HepG2 (cell line): ENCODE measurements at regions not wholly inside any gene's neighbourhood (a gene's known extent, or its start where the extent isn't known, plus 50 kb on each side); places are given as distances from the start of the nearest gene placed in this dataset.

Source experiments
- ATAC-seq: fragments of 200-7000 bp; cut with Tn5 transposase; 3 replicates; pipeline ENCODE4 v1.9.1; 2020; ENCODE audit warnings: mild to moderate bottlenecking, moderate library complexity
- BruUV-seq: library from RNA; stranded (reverse); fragments of 400-500 nt; replicated peaks from 2 replicates; lab custom pipeline; 2021; lab: Mats Ljungman, UMichigan
- CTCF ChIA-PET: fragments of 300-600 bp; formaldehyde crosslinking; extraction: SDS; loops from one replicate; lab custom pipeline; 2021; ENCODE audit warnings: low total read pairs, inconsistent platforms, low intra/inter-chr PET ratio; lab: Yijun Ruan, JAX
- POLR2A ChIA-PET: fragments of 350-600 bp; sonication (Branson Sonifier 250); formaldehyde crosslinking; loops from one replicate; lab custom pipeline; 2020; ENCODE audit warnings: antibody characterized with exemption, inconsistent platforms; lab: Yijun Ruan, JAX
- DNase-seq: peaks from one replicate; pipeline ENCODE4 v3.0.0-alpha.2; 2015; ENCODE audit warnings: low spot score
- FAIRE-seq: peaks from 3 replicates; lab custom pipeline; 2011; peaks lifted over from hg19 to GRCh38; lab: Jason Lieb, UNC
- H2AFZ ChIP-seq: one replicate; pipeline ENCODE4 v1.6.1; 2011; ENCODE audit warnings: low read length, inconsistent platforms
- H3K27ac ChIP-seq: fragments of 300-600 bp; 3 replicates; pipeline ENCODE4 v1.8.0; 2011; ENCODE audit warnings: mixed run types, mild to moderate bottlenecking, mixed read lengths, low read length, inconsistent platforms; ENCODE audit not compliant: insufficient read depth; ENCODE audit errors: extremely low read length
- H3K27me3 ChIP-seq, 2 experiments: fragments of 200-600 bp in 1 of 2; 2 replicates in 1 of 2; 3 replicates in 1 of 2; pipeline versions ENCODE4 v1.6.0 to v1.8.0; 2011; ENCODE audit warnings: low read length in 2 of 2, mild to moderate bottlenecking in 2 of 2, moderate library complexity in 2 of 2, inconsistent platforms in 1 of 2; ENCODE audit not compliant: insufficient read depth in 2 of 2, control insufficient read depth in 1 of 2
- H3K36me3 ChIP-seq, 2 experiments: fragments of 200-600 bp in 1 of 2; replicated peaks in 1 of 2; 2 replicates in 1 of 2; 3 replicates in 1 of 2; pipeline versions ENCODE4 v1.5.1 to v1.8.0; 2011; ENCODE audit warnings: low read length in 2 of 2, inconsistent platforms in 1 of 2; ENCODE audit not compliant: insufficient read depth in 2 of 2, control insufficient read depth in 1 of 2
- H3K4me1 ChIP-seq: 2 replicates; pipeline ENCODE4 v1.5.1; 2012; ENCODE audit warnings: low read length, inconsistent platforms; ENCODE audit not compliant: insufficient read depth
- H3K4me2 ChIP-seq: 2 replicates; pipeline ENCODE4 v1.6.0; 2011; ENCODE audit warnings: low read depth, low read length, inconsistent platforms
- H3K4me3 ChIP-seq, 3 experiments: fragments of 200-600 bp in 1 of 3; sonication (generic), shearing (Covaris generic) in 1 of 3; replicated peaks in 1 of 3; 2 replicates each; pipeline ENCODE4 v1.5.1; 2011 to 2016; ENCODE audit warnings: low read length in 3 of 3, inconsistent platforms in 2 of 3, low read depth in 2 of 3, mild to moderate bottlenecking in 2 of 3, control low read depth in 1 of 3, mixed read lengths in 1 of 3; ENCODE audit not compliant: insufficient read depth in 1 of 3
- H3K79me2 ChIP-seq: one replicate; pipeline ENCODE4 v1.6.1; 2011; ENCODE audit warnings: low read length, inconsistent platforms; ENCODE audit not compliant: insufficient read depth
- H3K9ac ChIP-seq: 2 replicates; pipeline ENCODE4 v1.6.0; 2011; ENCODE audit warnings: mild to moderate bottlenecking, low read depth, low read length, inconsistent platforms; ENCODE audit not compliant: insufficient read depth
- H3K9me3 ChIP-seq: 2 replicates; pipeline ENCODE4 v1.5.1; 2012; ENCODE audit warnings: mild to moderate bottlenecking, low read length
- H4K20me1 ChIP-seq: 2 replicates; pipeline ENCODE4 v1.6.0; 2011; ENCODE audit warnings: inconsistent platforms, mild to moderate bottlenecking, low read length, moderate library complexity; ENCODE audit not compliant: insufficient read depth
- CREBL2 ChIP-seq: sonication (generic); formaldehyde crosslinking; IDR thresholded peaks from 2 replicates; pipeline ENCODE4 v1.8.1; 2023; ENCODE audit warnings: missing genetic modification reagents, mild to moderate bottlenecking, borderline replicate concordance
- RBAK ChIP-seq: sonication (generic); formaldehyde crosslinking; IDR thresholded peaks from 2 replicates; pipeline ENCODE4 v1.5.1; 2020; ENCODE audit warnings: mild to moderate bottlenecking, missing genetic modification reagents
- SALL2 ChIP-seq: sonication (generic); formaldehyde crosslinking; IDR thresholded peaks from 2 replicates; pipeline ENCODE4 v1.8.1; 2023; ENCODE audit warnings: mild to moderate bottlenecking, missing genetic modification reagents, inconsistent platforms
- WGBS: methylation state at CpG from one replicate; pipeline ENCODE4 v1.1.6; 2017; ENCODE audit warnings: low lambda C conversion rate; 5-methylcytosine and 5-hydroxymethylcytosine counted together
- in situ Hi-C: cut with HindIII; loops from 2 replicates; pipeline ENCODE4 v1.10.0; 2017; ENCODE audit warnings: low pct_unique_long_range_greater_than_20kb; ENCODE audit not compliant: extremely low pct_ligation_motif_present
- intact Hi-C: fragments of 100-400 bp; cut with micrococcal nuclease; formaldehyde crosslinking; loops from one replicate; pipeline ENCODE4 v1.10.0; 2022; ENCODE audit not compliant: unreplicated experiment
- TF ChIP-seq, protein P1 (sequence below): sonication (generic); formaldehyde crosslinking; IDR thresholded peaks from 2 replicates; pipeline ENCODE4 v1.8.0; 2022; ENCODE audit warnings: mild to moderate bottlenecking, missing genetic modification reagents, borderline replicate concordance
- TF ChIP-seq, protein P2 (sequence below): sonication (generic); formaldehyde crosslinking; IDR thresholded peaks from 2 replicates; pipeline ENCODE4 v1.5.0; 2020; ENCODE audit warnings: mild to moderate bottlenecking, missing genetic modification reagents

DNA sequence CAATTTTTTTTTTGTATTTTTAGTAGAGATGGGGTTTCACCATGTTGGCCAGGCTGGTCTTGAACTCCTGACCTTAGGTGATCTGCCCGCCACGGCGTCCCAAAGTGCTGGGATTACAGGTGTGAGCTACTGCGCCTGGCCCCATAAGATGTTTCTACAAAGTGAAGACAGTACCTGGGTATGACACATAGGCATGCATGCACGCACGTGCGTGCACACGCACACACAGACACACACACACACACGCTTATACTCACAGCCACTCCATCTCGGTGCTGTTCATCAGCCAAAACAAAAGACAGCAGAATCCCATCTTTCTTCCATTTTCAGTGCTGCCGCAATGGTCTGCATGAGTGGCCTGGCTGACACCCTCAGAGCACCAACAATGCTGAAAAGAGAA lies 63.9 kb downstream of the VCPKMT start:
- no peak overlapping the region for H3K4me3 ChIP-seq
- H3K9me3 ChIP-seq, result no peaks in the 10 kb centered on the region
- TF ChIP-seq, protein P1, sequence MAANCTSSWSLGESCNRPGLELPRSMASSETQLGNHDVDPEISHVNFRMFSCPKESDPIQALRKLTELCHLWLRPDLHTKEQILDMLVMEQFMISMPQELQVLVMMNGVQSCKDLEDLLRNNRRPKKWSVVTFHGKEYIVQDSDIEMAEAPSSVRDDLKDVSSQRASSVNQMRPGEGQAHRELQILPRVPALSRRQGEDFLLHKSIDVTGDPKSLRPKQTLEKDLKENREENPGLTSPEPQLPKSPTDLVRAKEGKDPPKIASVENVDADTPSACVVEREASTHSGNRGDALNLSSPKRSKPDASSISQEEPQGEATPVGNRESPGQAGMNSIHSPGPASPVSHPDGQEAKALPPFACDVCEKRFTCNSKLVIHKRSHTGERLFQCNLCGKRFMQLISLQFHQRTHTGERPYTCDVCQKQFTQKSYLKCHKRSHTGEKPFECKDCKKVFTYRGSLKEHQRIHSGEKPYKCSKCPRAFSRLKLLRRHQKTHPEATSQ (CRISPR knock-in tag), result no peak
- TF ChIP-seq SALL2 (CRISPR knock-in tag), result no peak
- TF ChIP-seq CREBL2 (CRISPR knock-in tag), result no peak
- TF ChIP-seq, protein P2, sequence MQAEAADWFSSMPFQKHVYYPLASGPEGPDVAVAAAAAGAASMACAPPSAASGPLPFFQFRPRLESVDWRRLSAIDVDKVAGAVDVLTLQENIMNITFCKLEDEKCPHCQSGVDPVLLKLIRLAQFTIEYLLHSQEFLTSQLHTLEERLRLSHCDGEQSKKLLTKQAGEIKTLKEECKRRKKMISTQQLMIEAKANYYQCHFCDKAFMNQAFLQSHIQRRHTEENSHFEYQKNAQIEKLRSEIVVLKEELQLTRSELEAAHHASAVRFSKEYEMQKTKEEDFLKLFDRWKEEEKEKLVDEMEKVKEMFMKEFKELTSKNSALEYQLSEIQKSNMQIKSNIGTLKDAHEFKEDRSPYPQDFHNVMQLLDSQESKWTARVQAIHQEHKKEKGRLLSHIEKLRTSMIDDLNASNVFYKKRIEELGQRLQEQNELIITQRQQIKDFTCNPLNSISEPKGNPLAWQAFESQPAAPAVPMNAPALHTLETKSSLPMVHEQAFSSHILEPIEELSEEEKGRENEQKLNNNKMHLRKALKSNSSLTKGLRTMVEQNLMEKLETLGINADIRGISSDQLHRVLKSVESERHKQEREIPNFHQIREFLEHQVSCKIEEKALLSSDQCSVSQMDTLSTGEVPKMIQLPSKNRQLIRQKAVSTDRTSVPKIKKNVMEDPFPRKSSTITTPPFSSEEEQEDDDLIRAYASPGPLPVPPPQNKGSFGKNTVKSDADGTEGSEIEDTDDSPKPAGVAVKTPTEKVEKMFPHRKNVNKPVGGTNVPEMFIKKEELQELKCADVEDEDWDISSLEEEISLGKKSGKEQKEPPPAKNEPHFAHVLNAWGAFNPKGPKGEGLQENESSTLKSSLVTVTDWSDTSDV (CRISPR knock-in tag), result no peak
- TF ChIP-seq RBAK, result no peak
- no peaks in the 10 kb centered on the region for H4K20me1 ChIP-seq
- H3K4me1 ChIP-seq, result peaks cover 26% of the 10 kb centered on the region
- no peak overlapping the region for H3K27ac ChIP-seq
- no peak overlapping the region for H2AFZ ChIP-seq
- in situ Hi-C loops (no loop called here), intact Hi-C loops (no loop called here)
- no TSS peak for BruUV-seq
- H3K27me3 ChIP-seq, result no peaks in the 10 kb centered on the region; a peak in 2 of 5 replicates
- WGBS, result 79% methylated on average over 10 of the region's 11 CpGs
- H3K36me3 ChIP-seq, result no peaks in the 10 kb centered on the region
- POLR2A ChIA-PET, result interaction anchor here (1.6 kb wide), 1 partner anchor 9 kb away, joined by 4 read pairs; no protein-coding TSS in a partner anchor
- no peaks in the 10 kb centered on the region for H3K79me2 ChIP-seq
- CTCF ChIA-PET, result no interaction called here
- H3K9ac ChIP-seq, result no peak overlapping the region
- no peak for ATAC-seq
- no peak overlapping the region for H3K4me2 ChIP-seq
- no peak for DNase-seq
- no peak for FAIRE-seq
